OCI-LY7 (cell line): ENCODE measurements at regions not wholly inside any gene's neighbourhood (a gene's known extent, or its start where the extent isn't known, plus 50 kb on each side); places are given as distances from the start of the nearest gene placed in this dataset.
A peak's percentile ranks its signal among the peaks of the same experiment; 100 is the strongest.

Experiments
- EZH2phosphoT487 ChIP-seq: fragments of 200-600 bp; sonication (generic); IDR thresholded peaks from 2 replicates; pipeline ENCODE4 v1.6.1; 2018; ENCODE audit warnings: low read depth, borderline replicate concordance, mild to moderate bottlenecking, mixed run types, antibody characterized with exemption, low read length, moderate library complexity, mixed read lengths
- TF ChIP-seq, protein P1 (sequence below): fragments of 200-600 bp; sonication (generic); conservative IDR thresholded peaks from 2 replicates; pipeline ENCODE4 v1.5.1; 2014; ENCODE audit warnings: mild to moderate bottlenecking, antibody characterized with exemption, low read length, moderate library complexity, mixed read lengths

DNA sequence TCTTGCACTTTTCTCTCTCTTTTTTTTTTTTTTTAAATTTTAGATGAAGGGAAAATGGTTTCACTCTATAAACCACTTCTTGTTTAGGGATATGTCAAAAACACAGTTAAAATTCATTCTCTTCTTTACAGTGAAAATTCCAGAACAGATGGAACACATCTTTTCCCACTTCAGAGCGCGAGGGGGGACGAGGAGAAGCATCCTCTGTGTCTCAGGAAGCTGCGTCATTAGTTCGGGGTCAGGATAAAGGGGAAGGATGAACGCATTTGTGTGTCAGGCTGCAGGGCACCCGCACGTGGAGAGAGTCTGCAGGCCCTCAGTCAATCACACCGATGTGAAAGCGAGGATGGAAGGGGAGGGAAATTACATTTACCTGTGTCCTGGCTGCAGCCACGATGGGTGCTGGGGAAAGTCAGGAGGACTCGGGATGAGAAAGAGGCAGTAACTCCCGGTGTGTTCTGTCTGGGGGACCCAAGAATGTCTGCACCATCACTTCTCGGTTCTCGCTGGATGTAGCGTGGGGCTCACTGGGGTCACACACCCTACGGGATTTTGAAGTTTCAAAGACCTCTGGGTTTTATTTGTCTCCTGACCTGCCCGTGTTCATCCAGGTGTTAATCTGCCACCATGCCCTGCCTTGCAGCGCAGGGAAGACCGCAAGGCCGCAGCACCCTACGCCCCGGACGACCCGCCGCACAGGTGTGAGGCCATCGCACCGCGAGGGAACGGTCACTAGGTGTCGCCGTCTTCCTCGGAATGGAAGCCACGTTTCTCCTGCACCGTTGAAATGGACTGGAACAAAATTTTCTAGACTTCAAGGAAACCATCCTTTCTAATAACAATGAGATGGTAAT, 66.7 kb upstream of the PITRM1 start:
- TF ChIP-seq, protein P1, sequence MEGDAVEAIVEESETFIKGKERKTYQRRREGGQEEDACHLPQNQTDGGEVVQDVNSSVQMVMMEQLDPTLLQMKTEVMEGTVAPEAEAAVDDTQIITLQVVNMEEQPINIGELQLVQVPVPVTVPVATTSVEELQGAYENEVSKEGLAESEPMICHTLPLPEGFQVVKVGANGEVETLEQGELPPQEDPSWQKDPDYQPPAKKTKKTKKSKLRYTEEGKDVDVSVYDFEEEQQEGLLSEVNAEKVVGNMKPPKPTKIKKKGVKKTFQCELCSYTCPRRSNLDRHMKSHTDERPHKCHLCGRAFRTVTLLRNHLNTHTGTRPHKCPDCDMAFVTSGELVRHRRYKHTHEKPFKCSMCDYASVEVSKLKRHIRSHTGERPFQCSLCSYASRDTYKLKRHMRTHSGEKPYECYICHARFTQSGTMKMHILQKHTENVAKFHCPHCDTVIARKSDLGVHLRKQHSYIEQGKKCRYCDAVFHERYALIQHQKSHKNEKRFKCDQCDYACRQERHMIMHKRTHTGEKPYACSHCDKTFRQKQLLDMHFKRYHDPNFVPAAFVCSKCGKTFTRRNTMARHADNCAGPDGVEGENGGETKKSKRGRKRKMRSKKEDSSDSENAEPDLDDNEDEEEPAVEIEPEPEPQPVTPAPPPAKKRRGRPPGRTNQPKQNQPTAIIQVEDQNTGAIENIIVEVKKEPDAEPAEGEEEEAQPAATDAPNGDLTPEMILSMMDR = peak; percentile 79
- no peak for TF ChIP-seq EZH2phosphoT487
